AG10803 (cell line): ENCODE measurements at regions not wholly inside any gene's neighbourhood (a gene's known extent, or its start where the extent isn't known, plus 50 kb on each side); places are given as distances from the start of the nearest gene placed in this dataset.

Experiments
- DNase-seq: peaks from one replicate; pipeline ENCODE4 v3.0.0; 2010; ENCODE audit warnings: low read depth
- H3K4me3 ChIP-seq: 2 replicates; pipeline ENCODE4 v1.5.1; 2011; ENCODE audit warnings: mild to moderate bottlenecking, low read length, control low read depth
- TF ChIP-seq, protein P1 (sequence below): conservative IDR thresholded peaks from 2 replicates; pipeline ENCODE4 v1.5.1; 2011; ENCODE audit warnings: mild to moderate bottlenecking, low read length, control low read depth, inconsistent platforms

DNA sequence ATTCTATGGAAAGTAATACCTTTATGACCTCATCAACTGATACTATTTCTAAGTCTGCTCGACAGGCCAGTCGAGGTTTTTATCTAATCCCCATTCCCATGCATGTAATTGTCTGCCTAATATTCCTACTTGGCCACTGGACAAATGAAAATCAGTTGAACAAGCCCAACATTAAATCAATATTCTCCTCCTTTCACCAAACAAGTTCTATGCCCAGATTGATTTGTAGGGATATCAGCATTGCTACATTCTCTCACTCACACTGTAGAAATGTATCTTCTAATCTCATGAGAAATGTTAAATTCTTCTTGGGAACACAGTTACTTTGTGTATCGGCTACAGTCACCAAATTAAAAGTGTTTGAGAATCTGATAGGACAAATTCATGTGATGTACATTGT, 208.8 kb upstream of the CTNND2 start:
- no peak overlapping the region for H3K4me3 ChIP-seq
- DNase-seq: no peak
- TF ChIP-seq, protein P1, sequence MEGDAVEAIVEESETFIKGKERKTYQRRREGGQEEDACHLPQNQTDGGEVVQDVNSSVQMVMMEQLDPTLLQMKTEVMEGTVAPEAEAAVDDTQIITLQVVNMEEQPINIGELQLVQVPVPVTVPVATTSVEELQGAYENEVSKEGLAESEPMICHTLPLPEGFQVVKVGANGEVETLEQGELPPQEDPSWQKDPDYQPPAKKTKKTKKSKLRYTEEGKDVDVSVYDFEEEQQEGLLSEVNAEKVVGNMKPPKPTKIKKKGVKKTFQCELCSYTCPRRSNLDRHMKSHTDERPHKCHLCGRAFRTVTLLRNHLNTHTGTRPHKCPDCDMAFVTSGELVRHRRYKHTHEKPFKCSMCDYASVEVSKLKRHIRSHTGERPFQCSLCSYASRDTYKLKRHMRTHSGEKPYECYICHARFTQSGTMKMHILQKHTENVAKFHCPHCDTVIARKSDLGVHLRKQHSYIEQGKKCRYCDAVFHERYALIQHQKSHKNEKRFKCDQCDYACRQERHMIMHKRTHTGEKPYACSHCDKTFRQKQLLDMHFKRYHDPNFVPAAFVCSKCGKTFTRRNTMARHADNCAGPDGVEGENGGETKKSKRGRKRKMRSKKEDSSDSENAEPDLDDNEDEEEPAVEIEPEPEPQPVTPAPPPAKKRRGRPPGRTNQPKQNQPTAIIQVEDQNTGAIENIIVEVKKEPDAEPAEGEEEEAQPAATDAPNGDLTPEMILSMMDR: no peak

DNA sequence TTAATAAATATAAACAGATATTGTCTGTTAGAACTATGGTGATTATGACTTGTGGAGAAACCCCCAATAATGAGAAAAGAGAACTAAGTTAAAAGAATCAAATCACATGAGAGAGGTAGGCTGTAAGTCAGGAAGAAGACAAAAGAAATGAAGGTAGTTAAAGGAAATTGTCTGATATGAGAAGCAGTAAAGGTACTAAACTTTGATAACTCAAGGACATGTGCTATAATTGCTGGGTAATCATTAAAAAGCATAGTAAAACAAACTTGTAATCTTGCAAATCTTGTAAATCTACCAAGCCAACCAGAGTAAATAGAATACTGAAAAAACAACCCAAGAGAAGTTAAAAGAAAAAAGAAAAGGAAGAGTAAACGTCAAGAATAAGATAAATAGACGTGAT, 207.0 kb upstream of the CTNND2 start:
- TF ChIP-seq, protein P1: no peak
- DNase-seq: no peak
- no peak overlapping the region for H3K4me3 ChIP-seq

DNA sequence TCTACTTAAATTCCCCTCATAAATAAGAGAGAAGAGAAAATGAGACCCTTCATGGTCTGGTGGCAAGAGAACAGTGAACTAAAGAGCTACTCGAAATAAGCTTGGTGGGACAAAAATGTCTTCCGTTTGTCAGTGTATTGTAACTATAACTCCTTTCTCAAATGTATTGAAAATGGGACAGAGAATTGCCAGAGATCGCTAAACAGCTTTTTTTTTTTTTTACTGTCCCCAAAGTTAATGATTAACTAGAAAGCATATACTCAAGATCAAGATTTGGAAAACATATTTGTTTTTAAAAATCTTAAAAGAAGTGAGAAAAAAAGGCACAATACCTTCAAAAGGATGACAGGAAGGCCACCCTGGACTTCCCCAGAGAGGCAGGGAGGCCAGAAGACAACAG, 206.4 kb upstream of the CTNND2 start:
- TF ChIP-seq, protein P1: no peak
- no peak for DNase-seq

DNA sequence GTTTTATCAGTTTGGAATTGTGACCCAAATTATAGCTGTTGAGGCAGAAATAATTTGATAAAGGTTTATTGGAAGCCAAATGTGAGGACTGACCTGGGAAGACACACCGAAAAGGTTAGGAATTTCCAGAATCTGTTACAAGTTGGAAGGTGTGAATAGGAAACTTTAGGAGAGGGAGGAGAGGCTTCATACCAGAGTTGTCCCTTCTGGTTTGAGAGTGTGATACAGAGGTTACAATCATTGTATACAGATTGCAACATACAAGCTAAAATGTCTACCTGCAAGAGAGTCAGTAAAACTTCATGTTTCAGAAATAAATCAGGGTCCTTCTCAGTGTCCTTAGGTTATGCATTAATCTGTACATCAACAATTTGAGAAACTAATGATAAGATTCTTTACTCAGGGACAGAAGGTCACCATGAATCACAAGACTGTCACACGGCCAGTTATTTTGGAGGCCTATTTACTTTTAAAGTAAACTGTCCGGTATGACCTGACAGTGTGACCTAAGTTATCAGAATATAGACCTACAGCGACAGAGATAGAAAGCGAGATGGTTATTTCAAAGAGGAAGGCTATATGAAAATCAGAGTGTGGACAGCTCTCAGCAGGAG, 204.9 kb upstream of the CTNND2 start:
- no peak for DNase-seq
- no peak overlapping the region for H3K4me3 ChIP-seq

More for the DNA sequence above, 206.4 kb upstream of the CTNND2 start:
- no peak overlapping the region for H3K4me3 ChIP-seq

DNA sequence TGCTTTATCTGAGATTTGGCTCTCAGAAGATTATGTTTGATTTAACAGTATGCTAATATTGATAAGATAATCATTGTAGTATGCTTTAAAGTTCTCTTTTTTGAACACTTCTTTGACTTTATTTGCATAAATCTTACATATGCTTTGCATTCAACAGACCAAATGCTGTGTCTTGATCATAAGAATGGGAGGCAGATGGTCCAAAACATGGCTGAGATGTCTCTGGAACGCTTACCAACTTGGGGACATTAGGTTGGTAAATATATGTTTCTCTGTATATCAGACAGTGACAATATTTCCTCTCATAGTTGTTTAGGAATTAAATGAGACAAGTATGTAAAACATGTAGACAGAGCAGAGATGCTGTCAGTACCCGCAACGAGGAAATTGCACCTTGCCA, 197.9 kb upstream of the CTNND2 start:
- H3K4me3 ChIP-seq: no peak overlapping the region
- TF ChIP-seq, protein P1: no peak
- no peak for DNase-seq

More for the DNA sequence above, 204.9 kb upstream of the CTNND2 start:
- TF ChIP-seq, protein P1: no peak

DNA sequence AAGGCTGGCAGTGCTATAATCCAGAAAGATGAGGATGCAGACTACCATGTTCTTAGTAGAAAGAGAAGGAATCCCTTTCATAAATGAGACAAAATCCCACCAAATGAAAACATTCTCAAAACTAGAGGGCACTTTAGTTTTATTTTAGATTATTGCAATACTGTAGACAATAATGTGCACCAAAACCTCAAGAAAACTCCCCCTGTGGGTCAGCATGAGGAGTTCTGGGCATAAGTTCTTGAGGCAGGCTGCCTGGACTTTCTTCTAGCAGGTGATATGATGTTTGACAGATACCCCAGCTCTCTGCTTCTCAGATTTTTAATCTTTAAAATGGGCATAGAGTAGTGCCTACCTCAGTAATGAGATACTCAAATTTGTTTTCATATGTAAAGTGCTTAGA, 196.3 kb upstream of the CTNND2 start:
- TF ChIP-seq, protein P1: no peak
- no peak overlapping the region for H3K4me3 ChIP-seq
- no peak for DNase-seq

DNA sequence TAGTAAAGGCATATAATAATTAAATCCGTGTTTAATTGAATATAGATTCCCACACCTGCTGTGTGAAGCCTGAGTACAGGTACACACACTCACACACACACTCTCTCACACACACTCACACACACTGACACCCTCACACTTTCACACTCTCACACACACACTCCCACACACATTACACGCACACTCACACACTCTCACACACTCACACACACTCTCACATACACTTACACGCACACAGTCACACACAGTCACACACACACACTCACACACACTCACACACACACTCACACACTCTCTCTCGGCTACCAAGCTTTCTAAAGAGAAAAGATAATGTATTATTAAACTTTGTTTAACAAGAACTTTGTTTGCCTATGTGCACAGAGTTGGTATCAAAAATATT, 195.1 kb upstream of the CTNND2 start:
- no peak for DNase-seq
- H3K4me3 ChIP-seq: no peak overlapping the region
- TF ChIP-seq, protein P1: no peak
